NB4 (cell line): ENCODE measurements at regions not wholly inside any gene's neighbourhood (a gene's known extent, or its start where the extent isn't known, plus 50 kb on each side); places are given as distances from the start of the nearest gene placed in this dataset.

ENCODE experiments used
- DNase-seq: peaks from one replicate; pipeline ENCODE4 v3.0.0; 2010; ENCODE audit warnings: low read depth
- H3K4me3 ChIP-seq: one replicate; pipeline ENCODE4 v1.5.1; 2011; ENCODE audit warnings: mild to moderate bottlenecking, low read depth, low read length, moderate library complexity
- CTCF ChIP-seq: IDR thresholded peaks from one replicate; pipeline ENCODE4 v1.5.1; 2012; ENCODE audit warnings: low read depth, low read length
- MAX ChIP-seq: IDR thresholded peaks from 2 replicates; pipeline ENCODE4 v1.6.1; 2011; ENCODE audit warnings: low read depth, low read length
- MYC ChIP-seq: IDR thresholded peaks from 2 replicates; pipeline ENCODE4 v1.6.1; 2011; ENCODE audit warnings: low read depth, low read length
- POLR2A ChIP-seq: IDR thresholded peaks from 2 replicates; pipeline ENCODE4 v1.6.1; 2011; ENCODE audit warnings: mild to moderate bottlenecking; ENCODE audit not compliant: insufficient read length; ENCODE audit errors: extremely low read depth

GRCh38 chr5:143723159-143723558, 88.8 kb upstream of the HMHB1 start:
- no peak overlapping the region for H3K4me3 ChIP-seq
- TF ChIP-seq MYC (no peak), MAX (no peak), POLR2A (no peak)
- DNase-seq = no peak

- DNase-seq = no peak
- H3K4me3 ChIP-seq = no peak overlapping the region
- TF ChIP-seq CTCF (no peak), MAX (no peak), POLR2A (no peak), MYC (no peak)
Observed at GRCh38 chr5:143721925-143722324, 90.0 kb upstream of the HMHB1 start.

- TF ChIP-seq POLR2A (no peak), MYC (no peak), MAX (no peak)
- H3K4me3 ChIP-seq = no peak overlapping the region
- DNase-seq = no peak
Observed at GRCh38 chr5:143720689-143721088, 91.3 kb upstream of the HMHB1 start.

GRCh38 chr5:143717400-143717799, 94.6 kb upstream of the HMHB1 start:
- no peak overlapping the region for H3K4me3 ChIP-seq
- DNase-seq = no peak
- no peak for TF ChIP-seq CTCF
- TF ChIP-seq MYC = no peak
- TF ChIP-seq POLR2A = no peak
- TF ChIP-seq MAX = no peak

- DNase-seq = no peak
- TF ChIP-seq CTCF (no peak), MYC (no peak), MAX (no peak), POLR2A (no peak)
- no peak overlapping the region for H3K4me3 ChIP-seq
Observed at GRCh38 chr5:143716881-143717280, 95.1 kb upstream of the HMHB1 start.

GRCh38 chr5:143715616-143716015, 96.3 kb upstream of the HMHB1 start:
- no peak overlapping the region for H3K4me3 ChIP-seq
- no peak for TF ChIP-seq MAX
- TF ChIP-seq CTCF = no peak
- TF ChIP-seq MYC = no peak
- TF ChIP-seq POLR2A = no peak
- DNase-seq = no peak

GRCh38 chr5:143714629-143715028, 97.3 kb upstream of the HMHB1 start:
- no peak overlapping the region for H3K4me3 ChIP-seq
- TF ChIP-seq MYC (no peak), POLR2A (no peak), CTCF (no peak), MAX (no peak)
- peak; percentile 2 for DNase-seq
